GM12878 (cell line): ENCODE measurements at regions not wholly inside any gene's neighbourhood (a gene's known extent, or its start where the extent isn't known, plus 50 kb on each side); places are given as distances from the start of the nearest gene placed in this dataset.

Experiments
- CTCF ChIP-seq, 3 experiments: IDR thresholded peaks in 2 of 3; conservative IDR thresholded peaks in 1 of 3; 2 replicates each; pipeline ENCODE4 v1.5.1; 2011; ENCODE audit warnings: low read depth in 3 of 3, low read length in 3 of 3, mild to moderate bottlenecking in 3 of 3, control low read depth in 2 of 3, moderate library complexity in 2 of 3, inconsistent platforms in 1 of 3, mixed read lengths in 1 of 3; ENCODE audit not compliant: control insufficient read depth in 2 of 3, insufficient read depth in 1 of 3; ENCODE audit errors: extremely low read depth in 1 of 3
- SMC3 ChIP-seq: IDR thresholded peaks from 2 replicates; pipeline ENCODE4 v1.6.1; 2011; ENCODE audit warnings: low read length, improper control_type of control experiment, borderline replicate concordance

GRCh38 chr3:178174201-178174915, 361.9 kb upstream of the KCNMB2 start:
- TF ChIP-seq CTCF (IDR thresholded peaks at IDR 0.05 in 2 of 3, conservative IDR thresholded peaks at IDR 0.05 in 1 of 3; ENCODE audit: control insufficient read depth in 2 of 3, extremely low read depth in 1 of 3, insufficient read depth in 1 of 3, low read depth in 3 of 3, low read length in 3 of 3) (no peak), SMC3 (no peak)
